ENCODE measurements at regions not wholly inside any gene's neighbourhood (a gene's known extent, or its start where the extent isn't known, plus 50 kb on each side); places are given as distances from the start of the nearest gene placed in this dataset.

GRCh38 chrX:45852884-45853283 is 652.2 kb upstream of the DIPK2B start:
- Histone ChIP-seq H3K9ac (ENCODE audit: low read length) (no peak overlapping the region), H3K27me3 (ENCODE audit: insufficient read depth, low read length) (no peaks in the 10 kb centered on the region), H2AFZ (ENCODE audit: low read length) (no peak overlapping the region), H3K27ac (ENCODE audit: low read depth, low read length, poor library complexity, severe bottlenecking) (no peak overlapping the region), H3K4me3 (ENCODE audit: low read depth, low read length, poor library complexity, severe bottlenecking) (no peak overlapping the region), H3K36me3 (ENCODE audit: insufficient read depth, low read length) (no peaks in the 10 kb centered on the region), H3K4me2 (ENCODE audit: low read length) (no peak overlapping the region), H4K20me1 (ENCODE audit: insufficient read depth, low read length) (no peaks in the 10 kb centered on the region), H3K4me1 (ENCODE audit: insufficient read depth, low read length, severe bottlenecking) (no peaks in the 10 kb centered on the region), H3K9me2 (ENCODE audit: low read depth, low read length) (no peaks in the 10 kb centered on the region), H3K79me2 (ENCODE audit: insufficient read depth, low read length) (no peaks in the 10 kb centered on the region), H3F3A (ENCODE audit: insufficient read depth, low read length) (no peaks in the 10 kb centered on the region), H3K9me3 (ENCODE audit: low read length) (no peaks in the 10 kb centered on the region)
- TF ChIP-seq CTCF (IDR thresholded peaks at IDR 0.05; ENCODE audit: low read length) (no peak), EZH2 (IDR thresholded peaks at IDR 0.05; ENCODE audit: borderline replicate concordance, low read length) (no peak)

GRCh38 chrX:45851434-45851991 is 650.8 kb upstream of the DIPK2B start:
- Histone ChIP-seq H3K9me3 (ENCODE audit: low read length) (no peaks in the 10 kb centered on the region), H3K4me1 (ENCODE audit: insufficient read depth, low read length, severe bottlenecking) (no peaks in the 10 kb centered on the region), H3K79me2 (ENCODE audit: insufficient read depth, low read length) (no peaks in the 10 kb centered on the region), H3K36me3 (ENCODE audit: insufficient read depth, low read length) (no peaks in the 10 kb centered on the region), H3K4me3 (ENCODE audit: low read depth, low read length, poor library complexity, severe bottlenecking) (no peak overlapping the region), H4K20me1 (ENCODE audit: insufficient read depth, low read length) (no peaks in the 10 kb centered on the region), H3K27ac (ENCODE audit: low read depth, low read length, poor library complexity, severe bottlenecking) (no peak overlapping the region), H3F3A (ENCODE audit: insufficient read depth, low read length) (no peaks in the 10 kb centered on the region), H2AFZ (ENCODE audit: low read length) (no peak overlapping the region), H3K27me3 (ENCODE audit: insufficient read depth, low read length) (no peaks in the 10 kb centered on the region), H3K9ac (ENCODE audit: low read length) (no peak overlapping the region), H3K9me2 (ENCODE audit: low read depth, low read length) (no peaks in the 10 kb centered on the region), H3K4me2 (ENCODE audit: low read length) (no peak overlapping the region)
- no peak for TF ChIP-seq CTCF (IDR thresholded peaks at IDR 0.05; ENCODE audit: low read length)
- TF ChIP-seq EZH2 (IDR thresholded peaks at IDR 0.05; ENCODE audit: borderline replicate concordance, low read length): no peak

GRCh38 chrX:45850775-45851433 is 650.2 kb upstream of the DIPK2B start:
- H4K20me1 ChIP-seq (ENCODE audit: insufficient read depth, low read length): no peaks in the 10 kb centered on the region
- no peak overlapping the region for H3K4me2 ChIP-seq (ENCODE audit: low read length)
- no peaks in the 10 kb centered on the region for H3F3A ChIP-seq (ENCODE audit: insufficient read depth, low read length)
- H3K79me2 ChIP-seq (ENCODE audit: insufficient read depth, low read length): no peaks in the 10 kb centered on the region
- no peak for TF ChIP-seq EZH2 (IDR thresholded peaks at IDR 0.05; ENCODE audit: borderline replicate concordance, low read length)
- no peak overlapping the region for H2AFZ ChIP-seq (ENCODE audit: low read length)
- no peaks in the 10 kb centered on the region for H3K9me3 ChIP-seq (ENCODE audit: low read length)
- no peaks in the 10 kb centered on the region for H3K4me1 ChIP-seq (ENCODE audit: insufficient read depth, low read length, severe bottlenecking)
- no peaks in the 10 kb centered on the region for H3K27me3 ChIP-seq (ENCODE audit: insufficient read depth, low read length)
- no peak overlapping the region for H3K4me3 ChIP-seq (ENCODE audit: low read depth, low read length, poor library complexity, severe bottlenecking)
- no peak overlapping the region for H3K27ac ChIP-seq (ENCODE audit: low read depth, low read length, poor library complexity, severe bottlenecking)
- H3K36me3 ChIP-seq (ENCODE audit: insufficient read depth, low read length): no peaks in the 10 kb centered on the region
- H3K9ac ChIP-seq (ENCODE audit: low read length): no peak overlapping the region
- no peaks in the 10 kb centered on the region for H3K9me2 ChIP-seq (ENCODE audit: low read depth, low read length)

Measured in OCI-LY1 (cell line).